Activated T-helper 2 cell treated with anti-CD3 and anti-CD28 coated beads, Interferon-gamma antibody, Interleukin-2, Interleukin-4, amounts not matched to agents 10 μg/mL and 5 μg/mL and 100 μg/mL, durations not matched to agents 14 hours and 24 hours and 36 hours (primary cell): ENCODE measurements at regions not wholly inside any gene's neighbourhood (a gene's known extent, or its start where the extent isn't known, plus 50 kb on each side); places are given as distances from the start of the nearest gene placed in this dataset.

Source experiments
- DNase-seq: peaks from one replicate; pipeline ENCODE4 v3.0.0; 2021; ENCODE audit warnings: low spot score
- H3K27ac Mint-ChIP-seq: one replicate; pipeline ENCODE4 v1.8.0; 2021; ENCODE audit warnings: mixed read lengths
- H3K27me3 Mint-ChIP-seq: one replicate; pipeline ENCODE4 v1.8.0; 2021; ENCODE audit warnings: low read depth, mixed read lengths
- H3K36me3 Mint-ChIP-seq: one replicate; pipeline ENCODE4 v1.8.0; 2021; ENCODE audit warnings: low read depth, mixed read lengths
- H3K4me1 Mint-ChIP-seq: one replicate; pipeline ENCODE4 v1.8.0; 2021; ENCODE audit warnings: low read depth, mixed read lengths
- H3K4me3 Mint-ChIP-seq: one replicate; pipeline ENCODE4 v1.8.0; 2021; ENCODE audit warnings: low read depth, mild to moderate bottlenecking, moderate library complexity, mixed read lengths
- H3K9me3 Mint-ChIP-seq: one replicate; pipeline ENCODE4 v1.8.0; 2021; ENCODE audit warnings: mixed read lengths
- intact Hi-C: fragments of 100-400 bp; cut with micrococcal nuclease; formaldehyde crosslinking; loops from one replicate; pipeline ENCODE4 v1.15.1; 2023

DNA sequence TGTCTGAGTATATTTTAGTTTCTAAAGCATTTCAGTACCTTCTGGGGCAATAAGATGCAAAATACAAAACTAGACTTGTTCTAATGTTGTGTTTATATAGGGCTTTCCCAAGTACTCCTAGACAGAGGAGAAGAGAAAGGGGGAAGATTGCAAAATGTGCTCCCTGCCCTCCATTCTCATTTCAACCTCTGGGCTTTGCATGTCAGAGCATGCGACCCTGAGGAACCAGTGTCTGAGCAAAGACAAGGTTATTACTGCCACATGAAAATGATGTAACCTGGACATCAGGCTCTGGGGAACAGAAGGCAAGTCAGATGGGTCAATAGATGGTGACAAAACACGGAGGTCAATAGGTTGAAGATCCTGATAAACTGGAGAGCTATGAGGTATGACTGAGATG lies 253.5 kb upstream of the TCF21 start:
- intact Hi-C loops, result no loop called here
- Mint-ChIP-seq H3K9me3 (no peaks in the 10 kb centered on the region), H3K27me3 (no peaks in the 10 kb centered on the region), H3K4me1 (no peaks in the 10 kb centered on the region), H3K36me3 (no peaks in the 10 kb centered on the region), H3K4me3 (no peak overlapping the region), H3K27ac (no peak overlapping the region)
- DNase-seq, result no peak

- Mint-ChIP-seq H3K36me3 (no peaks in the 10 kb centered on the region), H3K4me1 (no peaks in the 10 kb centered on the region), H3K27ac (no peak overlapping the region), H3K9me3 (no peaks in the 10 kb centered on the region), H3K27me3 (no peaks in the 10 kb centered on the region), H3K4me3 (no peak overlapping the region)
- no peak for DNase-seq
- intact Hi-C loops, result no loop called here
These were observed 251.5 kb upstream of the TCF21 start for GRCh38 chr6:133637436-133637835.

- H3K9me3 Mint-ChIP-seq, result no peaks in the 10 kb centered on the region
- H3K36me3 Mint-ChIP-seq, result no peaks in the 10 kb centered on the region
- no peak overlapping the region for H3K27ac Mint-ChIP-seq
- H3K27me3 Mint-ChIP-seq, result no peaks in the 10 kb centered on the region
- no peaks in the 10 kb centered on the region for H3K4me1 Mint-ChIP-seq
- intact Hi-C loops, result no loop called here
- no peak for DNase-seq
- H3K4me3 Mint-ChIP-seq, result no peak overlapping the region
These were observed 251.0 kb upstream of the TCF21 start for GRCh38 chr6:133637874-133638273.

GRCh38 chr6:133641104-133641503 lies 247.8 kb upstream of the TCF21 start:
- intact Hi-C loops, result no loop called here
- H3K4me1 Mint-ChIP-seq, result no peaks in the 10 kb centered on the region
- no peak overlapping the region for H3K4me3 Mint-ChIP-seq
- H3K36me3 Mint-ChIP-seq, result no peaks in the 10 kb centered on the region
- no peaks in the 10 kb centered on the region for H3K9me3 Mint-ChIP-seq
- H3K27me3 Mint-ChIP-seq, result no peaks in the 10 kb centered on the region
- DNase-seq, result no peak
- H3K27ac Mint-ChIP-seq, result no peak overlapping the region

- Mint-ChIP-seq H3K36me3 (no peaks in the 10 kb centered on the region), H3K4me1 (no peaks in the 10 kb centered on the region), H3K27ac (no peak overlapping the region), H3K27me3 (no peaks in the 10 kb centered on the region), H3K4me3 (no peak overlapping the region), H3K9me3 (no peaks in the 10 kb centered on the region)
- intact Hi-C loops, result no loop called here
- no peak for DNase-seq
These were observed 244.4 kb upstream of the TCF21 start for GRCh38 chr6:133644548-133644891.

GRCh38 chr6:133644892-133645619 lies 243.9 kb upstream of the TCF21 start:
- Mint-ChIP-seq H3K36me3 (no peaks in the 10 kb centered on the region), H3K4me3 (no peak overlapping the region), H3K27ac (no peak overlapping the region), H3K4me1 (no peaks in the 10 kb centered on the region), H3K27me3 (no peaks in the 10 kb centered on the region), H3K9me3 (no peaks in the 10 kb centered on the region)
- DNase-seq, result no peak
- intact Hi-C loops, result no loop called here

DNA sequence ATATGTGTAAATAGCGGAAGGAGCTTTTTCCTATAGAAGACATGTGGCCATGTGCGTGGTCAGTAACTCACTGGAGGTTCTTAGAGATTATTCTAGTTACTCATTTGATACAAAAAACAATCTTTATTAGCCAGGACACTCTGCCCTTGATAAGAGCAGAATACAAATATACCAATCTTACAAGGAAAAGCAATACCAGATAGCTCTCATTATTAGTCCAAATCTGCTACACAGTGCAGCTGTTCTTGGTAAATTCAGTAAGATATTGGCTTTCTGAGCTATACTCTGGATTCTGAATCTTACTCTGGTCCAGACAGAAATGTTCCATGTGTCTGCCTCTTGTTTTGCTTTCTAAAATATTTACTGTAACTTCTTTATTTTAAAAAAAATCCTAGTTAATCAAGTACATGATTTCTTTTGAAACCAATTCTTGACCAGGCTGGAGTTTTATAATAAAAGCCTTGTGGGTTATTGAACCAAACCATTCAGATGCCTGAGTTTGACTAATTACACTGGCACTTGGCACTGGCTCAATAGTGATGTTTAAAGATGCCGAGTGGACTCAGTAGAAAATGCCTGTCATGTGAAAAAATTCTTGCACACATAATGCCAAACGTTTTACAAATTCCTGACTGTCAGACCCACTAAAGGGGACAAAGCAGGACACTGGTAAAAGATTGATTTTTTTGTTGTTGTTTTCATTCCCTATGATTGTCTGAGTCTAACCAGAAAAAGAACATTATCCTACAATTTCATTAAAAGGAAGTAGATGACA lies 242.8 kb upstream of the TCF21 start:
- Mint-ChIP-seq H3K27me3 (no peaks in the 10 kb centered on the region), H3K27ac (no peak overlapping the region), H3K4me1 (no peaks in the 10 kb centered on the region), H3K4me3 (no peak overlapping the region), H3K36me3 (no peaks in the 10 kb centered on the region), H3K9me3 (no peaks in the 10 kb centered on the region)
- no peak for DNase-seq
- intact Hi-C loops, result no loop called here

- no peak for DNase-seq
- Mint-ChIP-seq H3K4me3 (no peak overlapping the region), H3K27me3 (no peaks in the 10 kb centered on the region), H3K4me1 (no peaks in the 10 kb centered on the region), H3K9me3 (no peaks in the 10 kb centered on the region), H3K36me3 (no peaks in the 10 kb centered on the region), H3K27ac (no peak overlapping the region)
- intact Hi-C loops, result no loop called here
These were observed 240.3 kb upstream of the TCF21 start for GRCh38 chr6:133648581-133648980.

DNA sequence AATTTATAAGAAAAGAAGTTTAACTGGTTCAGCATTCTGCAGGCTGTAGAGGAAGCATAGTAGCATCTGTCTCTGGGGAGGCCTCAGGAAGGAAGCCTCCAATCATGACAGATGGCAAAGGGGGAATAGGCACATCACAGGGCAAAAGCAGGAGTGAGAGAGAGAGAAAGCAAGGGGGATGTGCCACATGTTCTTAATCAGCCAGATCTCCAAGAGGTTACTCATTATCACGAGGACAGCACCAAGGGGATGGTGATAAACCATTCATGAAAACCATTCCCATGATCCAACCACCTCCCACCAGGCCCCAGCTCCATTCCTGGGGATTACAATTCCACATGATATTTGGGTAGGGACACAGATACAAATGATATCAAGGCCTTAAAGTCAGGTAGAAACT lies 217.5 kb upstream of the TCF21 start:
- Mint-ChIP-seq H3K4me1 (no peaks in the 10 kb centered on the region), H3K4me3 (no peak overlapping the region), H3K27ac (no peak overlapping the region), H3K36me3 (no peaks in the 10 kb centered on the region), H3K9me3 (no peaks in the 10 kb centered on the region), H3K27me3 (no peaks in the 10 kb centered on the region)
- intact Hi-C loops, result no loop called here
- no peak for DNase-seq

DNA sequence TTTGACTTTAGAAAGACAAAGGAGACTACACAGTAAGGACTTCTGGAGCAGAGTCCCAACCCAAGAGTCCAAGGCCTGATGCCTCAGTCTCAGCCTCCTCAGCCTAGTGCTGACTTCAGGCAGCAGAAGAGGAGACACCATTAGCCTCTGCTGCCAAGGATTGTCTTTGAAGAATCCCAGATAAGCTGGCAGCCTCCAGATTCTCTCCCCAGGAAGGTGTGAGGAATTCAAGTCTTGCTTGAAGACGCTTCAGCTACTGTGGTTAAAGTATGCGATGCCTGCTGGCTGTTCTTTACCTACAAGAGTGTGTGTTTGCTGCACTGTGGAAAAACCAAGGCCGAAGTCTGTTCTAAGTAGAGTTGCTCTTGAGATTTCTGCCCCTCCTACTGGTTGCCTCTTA lies 215.9 kb upstream of the TCF21 start:
- no peak overlapping the region for H3K27ac Mint-ChIP-seq
- H3K27me3 Mint-ChIP-seq, result no peaks in the 10 kb centered on the region
- DNase-seq, result no peak
- intact Hi-C loops, result no loop called here
- H3K4me1 Mint-ChIP-seq, result no peaks in the 10 kb centered on the region
- H3K4me3 Mint-ChIP-seq, result no peak overlapping the region
- H3K9me3 Mint-ChIP-seq, result no peaks in the 10 kb centered on the region
- no peaks in the 10 kb centered on the region for H3K36me3 Mint-ChIP-seq

GRCh38 chr6:133674661-133675060 lies 214.3 kb upstream of the TCF21 start:
- intact Hi-C loops, result no loop called here
- no peak overlapping the region for H3K27ac Mint-ChIP-seq
- DNase-seq, result no peak
- no peaks in the 10 kb centered on the region for H3K27me3 Mint-ChIP-seq
- H3K4me1 Mint-ChIP-seq, result no peaks in the 10 kb centered on the region
- H3K9me3 Mint-ChIP-seq, result no peaks in the 10 kb centered on the region
- H3K36me3 Mint-ChIP-seq, result no peaks in the 10 kb centered on the region
- H3K4me3 Mint-ChIP-seq, result no peak overlapping the region

GRCh38 chr6:133680994-133681393 lies 207.9 kb upstream of the TCF21 start:
- Mint-ChIP-seq H3K4me3 (no peak overlapping the region), H3K4me1 (no peaks in the 10 kb centered on the region), H3K9me3 (no peaks in the 10 kb centered on the region), H3K36me3 (no peaks in the 10 kb centered on the region), H3K27ac (no peak overlapping the region), H3K27me3 (no peaks in the 10 kb centered on the region)
- intact Hi-C loops, result no loop called here
- no peak for DNase-seq

DNA sequence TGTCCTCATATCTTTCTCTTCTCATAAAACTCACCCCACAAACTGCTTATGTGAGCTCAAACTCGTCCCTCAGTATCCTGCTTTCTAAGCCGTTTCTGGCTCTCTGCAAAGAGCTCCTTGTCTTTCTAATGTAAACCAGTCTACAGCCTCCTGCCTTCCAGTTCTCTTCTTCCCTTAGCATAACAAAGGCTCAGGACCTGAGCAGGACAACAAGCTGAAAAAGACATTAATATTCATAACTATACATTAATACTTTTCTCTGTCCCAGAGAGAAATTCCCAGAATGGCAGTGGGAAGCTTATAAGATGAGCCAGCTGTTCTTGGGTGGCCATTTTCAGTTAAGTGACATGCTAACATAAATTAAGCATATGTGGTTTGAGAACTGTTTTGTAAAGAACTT lies 207.0 kb upstream of the TCF21 start:
- Mint-ChIP-seq H3K9me3 (no peaks in the 10 kb centered on the region), H3K27me3 (no peaks in the 10 kb centered on the region), H3K4me3 (no peak overlapping the region), H3K27ac (no peak overlapping the region), H3K4me1 (no peaks in the 10 kb centered on the region), H3K36me3 (no peaks in the 10 kb centered on the region)
- intact Hi-C loops, result no loop called here
- no peak for DNase-seq
